IMR-90 (cell line): ENCODE measurements at regions not wholly inside any gene's neighbourhood (a gene's known extent, or its start where the extent isn't known, plus 50 kb on each side); places are given as distances from the start of the nearest gene placed in this dataset.

Experiments used
- ATAC-seq: fragments of 200-7000 bp; cut with Tn5 transposase; 2 replicates; pipeline ENCODE4 v1.9.1; 2020; ENCODE audit warnings: low read depth, mild to moderate bottlenecking, moderate library complexity
- BruUV-seq: library from RNA; stranded (reverse); fragments of 400-500 nt; replicated peaks from 2 replicates; lab custom pipeline; 2021; lab: Mats Ljungman, UMichigan
- CTCF ChIA-PET: fragments of 300-600 bp; formaldehyde crosslinking; extraction: SDS; loops from one replicate; lab custom pipeline; 2021; ENCODE audit warnings: antibody characterized with exemption; lab: Yijun Ruan, JAX
- POLR2A ChIA-PET: fragments of 300-600 bp; sonication (Branson Sonifier 250); formaldehyde crosslinking; loops from one replicate; lab custom pipeline; 2022; ENCODE audit warnings: antibody characterized with exemption; ENCODE audit not compliant: unreplicated experiment; lab: Charles Lee
- DNase-seq: peaks from one replicate; pipeline ENCODE4 v3.0.0; 2013
- H2AFZ ChIP-seq: replicated peaks from 2 replicates; pipeline ENCODE3; 2013; ENCODE audit warnings: low read length, mild to moderate bottlenecking; ENCODE audit not compliant: poor library complexity
- H2AK5ac ChIP-seq: 2 replicates; pipeline ENCODE4 v1.6.1; 2013; ENCODE audit warnings: low read depth, low read length, inconsistent platforms
- H2AK9ac ChIP-seq: replicated peaks from 2 replicates; pipeline ENCODE3; 2013; ENCODE audit warnings: mild to moderate bottlenecking, low read depth, low read length, moderate library complexity; ENCODE audit not compliant: poor library complexity
- H2BK120ac ChIP-seq: 2 replicates; pipeline ENCODE4 v1.6.1; 2013; ENCODE audit warnings: low read depth, low read length, inconsistent platforms
- H2BK15ac ChIP-seq: 3 replicates; pipeline ENCODE4 v1.6.1; 2013; ENCODE audit warnings: low read depth, low read length, inconsistent platforms
- H2BK20ac ChIP-seq: 2 replicates; pipeline ENCODE4 v1.6.1; 2013; ENCODE audit warnings: low read depth, mild to moderate bottlenecking, inconsistent platforms, low read length, moderate library complexity
- H2BK5ac ChIP-seq: 2 replicates; pipeline ENCODE4 v1.6.1; 2013; ENCODE audit warnings: mild to moderate bottlenecking, low read depth, low read length, inconsistent platforms; ENCODE audit not compliant: poor library complexity, severe bottlenecking
- H3K14ac ChIP-seq: replicated peaks from 2 replicates; pipeline ENCODE4 v1.6.1; 2013; ENCODE audit warnings: low read depth, low read length, inconsistent platforms
- H3K18ac ChIP-seq: 2 replicates; pipeline ENCODE4 v1.6.1; 2013; ENCODE audit warnings: low read depth, low read length, control low read depth
- H3K23ac ChIP-seq: 2 replicates; pipeline ENCODE4 v1.6.1; 2013; ENCODE audit warnings: low read depth, low read length, inconsistent platforms
- H3K27ac ChIP-seq: 2 replicates; pipeline ENCODE4 v1.5.1; 2013; ENCODE audit warnings: mild to moderate bottlenecking, control low read depth, low read length; ENCODE audit not compliant: insufficient read depth
- H3K27me3 ChIP-seq: 2 replicates; pipeline ENCODE4 v1.6.1; 2013; ENCODE audit warnings: low read length; ENCODE audit not compliant: control insufficient read depth, insufficient read depth
- H3K36me3 ChIP-seq: 2 replicates; pipeline ENCODE4 v1.6.1; 2013; ENCODE audit warnings: low read length, mixed read lengths; ENCODE audit not compliant: control insufficient read depth, insufficient read depth
- H3K4ac ChIP-seq: 2 replicates; pipeline ENCODE4 v1.6.1; 2013; ENCODE audit warnings: low read depth, low read length, inconsistent platforms
- H3K4me1 ChIP-seq: 2 replicates; pipeline ENCODE4 v1.6.1; 2013; ENCODE audit warnings: low read length, mixed read lengths; ENCODE audit not compliant: control insufficient read depth, insufficient read depth
- H3K4me2 ChIP-seq: 2 replicates; pipeline ENCODE4 v1.6.1; 2013; ENCODE audit warnings: low read depth, mild to moderate bottlenecking, control low read depth, low read length, moderate library complexity
- H3K4me3 ChIP-seq: 2 replicates; pipeline ENCODE4 v1.5.1; 2013; ENCODE audit warnings: low read depth, mild to moderate bottlenecking, control low read depth, low read length, moderate library complexity; ENCODE audit not compliant: insufficient read depth
- H3K56ac ChIP-seq: 2 replicates; pipeline ENCODE4 v1.6.1; 2013; ENCODE audit warnings: low read length, inconsistent platforms; ENCODE audit not compliant: insufficient read depth; ENCODE audit errors: extremely low read depth
- H3K79me1 ChIP-seq, 2 experiments: 2 replicates each; pipeline ENCODE4 v1.6.1; 2013; ENCODE audit warnings: low read length in 2 of 2, inconsistent platforms in 1 of 2, low read depth in 1 of 2
- H3K9ac ChIP-seq: 2 replicates; pipeline ENCODE4 v1.6.1; 2013; ENCODE audit warnings: low read depth, low read length, control low read depth
- H3K9me1 ChIP-seq: 2 replicates; pipeline ENCODE4 v1.6.1; 2013; ENCODE audit warnings: low read length, inconsistent platforms; ENCODE audit not compliant: insufficient read depth
- H3K9me3 ChIP-seq: 2 replicates; pipeline ENCODE4 v1.6.1; 2013; ENCODE audit warnings: low read length; ENCODE audit not compliant: control insufficient read depth, insufficient read depth
- H4K20me1 ChIP-seq: 2 replicates; pipeline ENCODE4 v1.6.1; 2013; ENCODE audit warnings: low read length, inconsistent platforms; ENCODE audit not compliant: insufficient read depth
- H4K5ac ChIP-seq: 2 replicates; pipeline ENCODE4 v1.6.1; 2013; ENCODE audit warnings: mild to moderate bottlenecking, low read depth, low read length, control low read depth
- H4K8ac ChIP-seq, 2 experiments: 2 replicates each; pipeline ENCODE4 v1.6.1; 2013; ENCODE audit warnings: low read depth in 2 of 2, low read length in 2 of 2, control low read depth in 1 of 2, inconsistent platforms in 1 of 2
- H4K91ac ChIP-seq: 2 replicates; pipeline ENCODE4 v1.6.1; 2013; ENCODE audit warnings: low read depth, low read length, inconsistent platforms; ENCODE audit not compliant: insufficient read depth
- CHD1 ChIP-seq: IDR thresholded peaks from 2 replicates; pipeline ENCODE4 v1.6.1; 2012; ENCODE audit warnings: low read depth, low read length, improper control_type of control experiment
- NFE2L2 ChIP-seq: fragments of 150-350 bp; IDR thresholded peaks from 2 replicates; pipeline ENCODE4 v1.6.1; 2016; ENCODE audit warnings: low read depth, mild to moderate bottlenecking, low read length
- POLR2A ChIP-seq: IDR thresholded peaks from 2 replicates; pipeline ENCODE4 v1.6.1; 2012; ENCODE audit warnings: mild to moderate bottlenecking, low read depth, low read length
- WGBS, 2 experiments: methylation state at CpG; one replicate each; pipeline versions ENCODE4 v1.1.5 to v1.1.7; 2013; ENCODE audit warnings: missing lambda C conversion rate in 2 of 2; ENCODE audit not compliant: insufficient read length in 1 of 2; ENCODE audit errors: extremely low coverage in 2 of 2; 5-methylcytosine and 5-hydroxymethylcytosine counted together
- dilution Hi-C: fragments of 300-500 bp; cut with HindIII; formaldehyde crosslinking; loops from one replicate; pipeline ENCODE4 v1.14.3; 2018; ENCODE audit warnings: low sequenced_read_pairs; ENCODE audit not compliant: unreplicated experiment
- in situ Hi-C: fragments of 300-500 bp; cut with MboI; formaldehyde crosslinking; loops from 3 replicates; pipeline ENCODE4 v1.14.3; 2019; ENCODE audit warnings: low sequenced_read_pairs, inconsistent platforms, mixed read lengths
- intact Hi-C: fragments of 100-400 bp; cut with micrococcal nuclease; formaldehyde crosslinking; loops from 2 replicates; pipeline ENCODE4 v1.10.0; 2022
- TF ChIP-seq, protein P1 (sequence below): conservative IDR thresholded peaks from 2 replicates; pipeline ENCODE4 v1.5.1; 2012; ENCODE audit warnings: mild to moderate bottlenecking, low read depth, low read length, improper control_type of control experiment
- TF ChIP-seq, protein P2 (sequence below): fragments of 150-350 bp; IDR thresholded peaks from 2 replicates; pipeline ENCODE4 v1.6.1; 2017; ENCODE audit warnings: mild to moderate bottlenecking, antibody characterized with exemption, low read length, low read depth

GRCh38 chr7:155247479-155248365 lies 50.0 kb upstream of the INSIG1 start:
- Histone ChIP-seq H2BK20ac (peak overlapping the region; percentile 35; the same call in 1 of the 2 replicates), H3K14ac (no peak overlapping the region), H3K4me2 (no peak overlapping the region), H3K9me3 (no peaks in the 10 kb centered on the region), H4K91ac (no peak overlapping the region), H4K20me1 (no peaks in the 10 kb centered on the region), H3K9me1 (no peaks in the 10 kb centered on the region), H4K5ac (no peak overlapping the region), H3K9ac (no peak overlapping the region), H3K79me1 (no peaks in the 10 kb centered on the region), H2AK5ac (no peak overlapping the region), H2BK5ac (no peak overlapping the region), H3K4me1 (no peaks in the 10 kb centered on the region), H3K27ac (no peak overlapping the region), H3K56ac (no peak overlapping the region), H3K36me3 (no peaks in the 10 kb centered on the region), H3K4me3 (no peak overlapping the region), H3K27me3 (no peaks in the 10 kb centered on the region; the same call in 1 of the 2 replicates), H3K18ac (no peak overlapping the region), H2BK15ac (no peak overlapping the region), H4K8ac (no peak overlapping the region), H3K23ac (no peak overlapping the region), H2BK120ac (no peak overlapping the region), H3K4ac (no peak overlapping the region), H2AK9ac (no peak overlapping the region), H2AFZ (no peak overlapping the region)
- intact Hi-C loops (no loop called here), in situ Hi-C loops (no loop called here), dilution Hi-C loops (no loop called here)
- ATAC-seq (peak; percentile 51), DNase-seq (peak; percentile 48)
- POLR2A ChIA-PET: no interaction called here
- 93% methylated on average over 3 of the region's 14 CpGs; no CpG with 5 or more reads in 1 of the 2 experiments for WGBS, 2 experiments
- BruUV-seq: no TSS peak
- CTCF ChIA-PET: no interaction called here
- TF ChIP-seq, protein P1, sequence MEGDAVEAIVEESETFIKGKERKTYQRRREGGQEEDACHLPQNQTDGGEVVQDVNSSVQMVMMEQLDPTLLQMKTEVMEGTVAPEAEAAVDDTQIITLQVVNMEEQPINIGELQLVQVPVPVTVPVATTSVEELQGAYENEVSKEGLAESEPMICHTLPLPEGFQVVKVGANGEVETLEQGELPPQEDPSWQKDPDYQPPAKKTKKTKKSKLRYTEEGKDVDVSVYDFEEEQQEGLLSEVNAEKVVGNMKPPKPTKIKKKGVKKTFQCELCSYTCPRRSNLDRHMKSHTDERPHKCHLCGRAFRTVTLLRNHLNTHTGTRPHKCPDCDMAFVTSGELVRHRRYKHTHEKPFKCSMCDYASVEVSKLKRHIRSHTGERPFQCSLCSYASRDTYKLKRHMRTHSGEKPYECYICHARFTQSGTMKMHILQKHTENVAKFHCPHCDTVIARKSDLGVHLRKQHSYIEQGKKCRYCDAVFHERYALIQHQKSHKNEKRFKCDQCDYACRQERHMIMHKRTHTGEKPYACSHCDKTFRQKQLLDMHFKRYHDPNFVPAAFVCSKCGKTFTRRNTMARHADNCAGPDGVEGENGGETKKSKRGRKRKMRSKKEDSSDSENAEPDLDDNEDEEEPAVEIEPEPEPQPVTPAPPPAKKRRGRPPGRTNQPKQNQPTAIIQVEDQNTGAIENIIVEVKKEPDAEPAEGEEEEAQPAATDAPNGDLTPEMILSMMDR: no peak
- no peak for TF ChIP-seq POLR2A
- TF ChIP-seq, protein P2, sequence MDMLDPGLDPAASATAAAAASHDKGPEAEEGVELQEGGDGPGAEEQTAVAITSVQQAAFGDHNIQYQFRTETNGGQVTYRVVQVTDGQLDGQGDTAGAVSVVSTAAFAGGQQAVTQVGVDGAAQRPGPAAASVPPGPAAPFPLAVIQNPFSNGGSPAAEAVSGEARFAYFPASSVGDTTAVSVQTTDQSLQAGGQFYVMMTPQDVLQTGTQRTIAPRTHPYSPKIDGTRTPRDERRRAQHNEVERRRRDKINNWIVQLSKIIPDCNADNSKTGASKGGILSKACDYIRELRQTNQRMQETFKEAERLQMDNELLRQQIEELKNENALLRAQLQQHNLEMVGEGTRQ: no peak
- TF ChIP-seq NFE2L2: peak; percentile 93
- no peak for TF ChIP-seq CHD1
